G401.6 (cell line): ENCODE measurements at regions not wholly inside any gene's neighbourhood (a gene's known extent, or its start where the extent isn't known, plus 50 kb on each side); places are given as distances from the start of the nearest gene placed in this dataset.
A peak's percentile ranks its signal among the peaks of the same experiment; 100 is the strongest.

Experiments used
- FAIRE-seq: peaks from 2 replicates; lab custom pipeline; 2012; peaks lifted over from hg19 to GRCh38; lab: Jason Lieb, UNC

DNA sequence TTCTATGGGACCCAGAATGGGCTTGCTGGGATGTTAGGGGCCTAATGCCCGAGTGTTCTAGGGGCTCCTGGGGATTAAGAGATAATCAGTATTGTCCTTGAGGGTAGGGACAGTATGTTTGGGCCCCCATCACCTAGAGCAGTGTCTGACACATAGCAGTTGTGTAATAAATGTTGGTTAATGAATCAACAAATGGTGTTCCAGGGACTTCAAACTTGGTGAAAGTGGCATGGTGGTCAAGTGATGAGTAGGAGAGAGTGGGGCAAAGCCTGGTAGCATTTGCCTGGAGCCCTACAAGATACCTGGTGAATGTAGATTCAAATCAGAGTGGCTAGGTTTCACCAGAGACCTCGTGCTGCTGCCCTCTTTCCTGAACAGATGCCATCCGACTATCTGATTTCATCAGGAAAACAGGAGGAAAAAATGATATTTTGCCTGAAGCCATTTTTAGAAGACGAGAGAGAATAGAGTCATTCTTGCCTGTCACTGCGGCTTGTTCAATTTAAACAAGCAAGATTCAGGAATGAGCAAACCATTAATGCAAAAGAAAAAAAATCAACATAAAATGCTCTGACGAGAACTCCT, 117.3 kb downstream of the RPL22L1 start:
- FAIRE-seq = no peak

DNA sequence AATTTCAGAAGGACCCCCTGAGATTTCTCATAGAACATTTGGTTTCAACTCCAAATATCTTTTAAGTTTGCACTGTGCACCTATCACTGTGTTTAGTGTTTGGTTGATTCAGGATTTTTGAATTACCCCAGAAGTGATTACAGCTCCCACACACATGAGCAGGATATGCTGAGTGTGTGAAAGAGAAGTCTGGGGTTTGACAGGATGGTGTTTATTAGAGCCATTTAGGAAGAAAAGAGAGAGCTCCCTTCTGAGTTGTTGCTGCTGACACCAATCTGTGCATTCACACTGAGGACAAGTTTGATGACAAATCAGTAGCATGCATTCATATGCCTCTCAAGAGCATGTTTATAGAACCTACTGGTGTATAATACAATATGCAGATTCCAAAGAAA, 118.1 kb downstream of the RPL22L1 start:
- no peak for FAIRE-seq

GRCh38 chr3:170751083-170751898, 118.7 kb downstream of the RPL22L1 start:
- peak; percentile 78 for FAIRE-seq

GRCh38 chr3:170750478-170750830, 119.5 kb downstream of the RPL22L1 start:
- FAIRE-seq = no peak

- FAIRE-seq = no peak
Observed at GRCh38 chr3:170749765-170750477, 120.1 kb downstream of the RPL22L1 start.

- no peak for FAIRE-seq
Observed at GRCh38 chr3:170749185-170749584, 120.8 kb downstream of the RPL22L1 start.

- FAIRE-seq = no peak
Observed at GRCh38 chr3:170746175-170746942, 123.6 kb downstream of the RPL22L1 start.

DNA sequence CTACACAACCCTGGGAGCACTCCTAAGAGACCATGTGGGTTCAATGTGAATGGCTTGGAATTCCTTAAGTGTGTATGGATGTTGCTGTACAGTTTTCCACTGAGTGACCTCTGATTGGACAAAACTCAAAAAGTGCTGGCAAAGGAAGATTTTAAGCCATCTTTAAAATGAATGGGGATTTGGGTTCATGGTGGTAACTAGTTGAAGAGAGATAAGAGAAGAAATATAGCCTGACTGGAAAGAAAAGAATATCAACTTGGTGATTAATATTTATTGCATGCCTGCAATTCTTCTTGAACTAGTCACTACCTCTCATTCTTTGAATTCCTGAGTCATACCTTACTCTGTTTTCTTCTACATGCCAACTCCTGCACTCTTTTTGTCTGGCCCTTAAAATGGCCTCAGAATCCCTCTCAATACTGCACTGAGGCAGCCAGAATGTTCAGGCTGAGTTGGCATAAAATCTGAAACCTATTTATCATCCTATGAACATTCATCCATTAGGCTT, 124.7 kb downstream of the RPL22L1 start:
- peak; percentile 93 for FAIRE-seq

DNA sequence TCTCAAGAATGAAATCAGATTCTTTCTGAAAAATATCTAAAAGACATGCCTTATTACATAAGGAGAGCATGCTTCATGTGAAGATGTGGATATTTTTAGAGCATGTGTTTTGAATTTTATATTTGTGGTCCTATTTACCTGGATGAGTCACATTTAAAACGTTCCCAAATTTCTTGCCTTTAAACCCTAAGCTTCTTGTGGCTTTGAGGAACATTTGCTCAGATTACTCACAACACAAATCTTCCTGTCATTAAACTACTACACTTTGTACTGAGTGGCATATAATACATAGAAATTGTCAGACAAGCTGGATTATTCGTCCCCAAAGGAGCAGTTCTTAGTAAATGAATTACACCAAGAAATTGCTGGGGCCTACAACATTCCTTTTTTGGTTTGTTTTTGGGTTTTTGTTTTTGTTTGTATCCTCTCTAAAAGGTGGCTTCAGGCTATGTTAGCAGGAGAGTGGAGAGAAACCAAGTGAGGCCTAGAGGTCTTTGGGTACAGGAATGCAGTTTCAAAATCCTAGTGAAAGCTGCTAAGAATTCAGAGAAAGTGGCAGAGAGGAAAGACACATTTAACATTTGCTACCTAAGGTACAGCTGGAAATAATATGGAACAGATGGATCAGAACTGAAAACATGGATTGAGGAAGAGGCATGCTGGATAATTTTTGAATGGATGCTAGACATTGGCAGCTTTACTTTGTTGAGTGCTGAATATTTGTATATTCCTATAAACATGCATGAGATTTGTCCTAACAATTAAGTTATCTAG, 128.1 kb downstream of the RPL22L1 start:
- FAIRE-seq = peak; percentile 93

DNA sequence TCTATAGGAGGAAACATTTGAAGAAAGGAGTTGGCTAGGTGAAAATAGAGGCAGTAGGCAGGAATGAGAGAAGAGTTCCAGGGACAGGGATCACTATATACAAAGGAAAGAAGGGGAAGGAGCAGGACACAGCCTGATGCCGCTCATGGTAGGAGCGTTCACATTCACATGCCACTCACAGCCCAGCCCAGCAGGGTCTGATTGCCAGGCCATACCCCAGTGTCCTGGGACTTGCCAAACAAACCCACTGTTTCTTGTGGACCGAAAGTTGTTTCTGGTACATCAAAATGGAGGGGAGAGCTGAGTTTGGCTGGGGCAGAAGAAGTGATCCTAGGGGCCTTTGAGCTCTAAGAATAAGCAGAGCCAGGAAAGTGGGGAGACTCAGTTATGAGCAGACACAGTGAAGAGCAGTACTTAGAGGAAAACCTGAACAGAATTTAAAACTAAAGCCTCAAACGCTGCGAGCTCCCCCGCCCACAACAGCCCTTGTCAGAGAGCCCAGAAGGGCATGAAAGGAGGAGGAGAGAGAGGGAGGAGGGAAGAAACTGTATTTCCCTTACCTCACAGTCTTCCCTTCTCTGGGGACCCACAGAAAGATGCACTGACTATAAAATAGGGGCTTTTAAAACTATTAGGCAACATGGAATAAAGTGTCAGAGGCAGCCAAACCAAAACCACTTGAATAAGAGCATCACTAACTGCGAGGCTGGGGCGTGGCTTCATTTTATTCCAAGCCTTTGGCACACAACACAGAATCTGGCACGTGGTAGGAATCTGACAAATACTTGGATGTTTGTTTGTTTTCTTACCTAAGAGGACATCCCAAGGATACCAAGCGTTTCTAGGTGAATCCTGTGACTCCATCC, 129.0 kb downstream of the RPL22L1 start:
- no peak for FAIRE-seq

DNA sequence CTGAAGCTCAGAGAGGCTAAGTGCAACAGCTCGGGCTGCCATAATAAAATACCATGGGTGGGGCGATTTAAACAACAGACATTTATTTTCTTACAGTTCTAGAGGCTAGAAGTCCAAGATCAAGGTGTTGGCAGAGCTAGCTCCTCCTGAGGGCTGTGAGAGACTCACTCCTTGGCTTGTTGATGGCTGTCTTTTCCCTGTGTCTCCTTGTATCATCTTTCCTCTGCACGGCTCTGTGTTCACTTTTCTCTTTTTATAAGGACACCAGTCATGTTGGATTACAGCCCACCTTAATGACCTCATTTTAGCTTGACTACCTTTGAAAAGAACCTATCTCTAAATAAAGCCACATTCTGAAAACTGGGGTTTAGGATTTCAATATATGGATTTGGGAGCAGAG, 129.7 kb downstream of the RPL22L1 start:
- no peak for FAIRE-seq

DNA sequence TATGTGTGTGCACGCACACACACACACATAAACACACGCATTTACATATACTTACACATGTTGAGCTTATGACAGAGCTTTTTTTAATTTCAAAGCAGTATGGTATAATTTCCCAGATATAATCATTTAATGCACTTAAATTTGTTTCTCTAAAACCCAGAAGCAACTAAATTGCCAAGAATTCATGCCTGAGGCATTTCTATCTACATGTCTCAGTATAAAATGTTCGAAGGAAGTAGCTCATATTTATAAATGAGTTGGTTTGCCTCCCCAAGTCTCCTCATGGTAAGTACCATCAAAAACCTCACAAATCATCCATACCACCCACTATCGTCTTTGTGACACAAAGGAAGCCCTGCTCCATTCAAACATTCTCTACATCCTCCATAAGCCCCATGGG, 130.6 kb downstream of the RPL22L1 start:
- FAIRE-seq = no peak

- FAIRE-seq = no peak
Observed at GRCh38 chr3:170738766-170739165, 131.2 kb downstream of the RPL22L1 start.

DNA sequence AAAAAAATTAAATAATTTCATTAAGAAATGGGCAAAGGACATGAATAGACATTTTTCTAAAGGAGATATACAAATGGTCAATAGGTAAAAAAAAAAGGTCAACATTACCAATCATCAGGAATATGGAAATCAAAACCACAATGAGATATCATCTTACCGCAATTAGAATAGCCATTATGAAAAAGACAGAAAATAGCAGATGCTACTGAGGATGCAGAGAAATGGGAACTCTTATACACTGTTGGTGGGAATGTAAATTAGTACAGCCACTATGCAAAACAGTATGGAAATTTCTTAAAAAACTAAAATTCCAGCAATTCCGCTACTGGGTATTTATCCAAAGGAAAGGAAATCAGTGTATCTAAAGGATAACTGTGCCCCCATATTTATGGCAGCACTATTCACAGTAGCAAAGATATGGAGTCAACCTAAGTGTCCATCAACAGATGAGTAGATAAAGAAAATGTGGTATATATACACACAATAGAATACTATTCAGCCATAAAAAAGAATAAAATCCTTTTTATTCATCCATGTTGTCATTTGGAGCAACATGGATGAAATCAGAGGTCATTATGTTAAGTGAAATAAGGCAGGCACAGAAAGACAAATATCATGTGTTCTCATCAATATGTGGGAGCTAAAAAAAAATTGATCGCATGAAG, 132.4 kb downstream of the RPL22L1 start:
- no peak for FAIRE-seq

- no peak for FAIRE-seq
Observed at GRCh38 chr3:170735821-170736220, 134.2 kb downstream of the RPL22L1 start.

DNA sequence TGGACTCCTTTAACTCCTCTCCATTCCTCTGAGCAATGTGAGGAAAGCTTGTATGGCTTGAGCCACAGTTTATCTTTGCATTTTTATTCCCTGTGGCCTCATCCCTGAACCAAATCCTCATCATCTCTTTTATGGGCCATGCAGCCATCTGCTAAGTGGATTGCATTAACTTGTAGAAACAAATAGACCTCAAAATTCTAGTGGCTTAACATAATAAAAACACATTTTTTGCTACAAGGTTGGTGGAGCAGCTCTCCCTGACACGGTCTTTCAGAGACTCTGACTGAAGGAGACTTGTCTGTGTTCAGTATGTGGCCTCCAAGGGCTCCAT, 135.3 kb downstream of the RPL22L1 start:
- no peak for FAIRE-seq

GRCh38 chr3:170734043-170734734, 135.8 kb downstream of the RPL22L1 start:
- no peak for FAIRE-seq

GRCh38 chr3:170732660-170733245, 137.2 kb downstream of the RPL22L1 start:
- no peak for FAIRE-seq

- no peak for FAIRE-seq
Observed at GRCh38 chr3:170731281-170731680, 138.7 kb downstream of the RPL22L1 start.
